RPMI8226 (cell line): ENCODE measurements at regions not wholly inside any gene's neighbourhood (a gene's known extent, or its start where the extent isn't known, plus 50 kb on each side); places are given as distances from the start of the nearest gene placed in this dataset.

Experiments used
- DNase-seq: peaks from one replicate; pipeline ENCODE4 v3.0.0-alpha.2; 2015

DNA sequence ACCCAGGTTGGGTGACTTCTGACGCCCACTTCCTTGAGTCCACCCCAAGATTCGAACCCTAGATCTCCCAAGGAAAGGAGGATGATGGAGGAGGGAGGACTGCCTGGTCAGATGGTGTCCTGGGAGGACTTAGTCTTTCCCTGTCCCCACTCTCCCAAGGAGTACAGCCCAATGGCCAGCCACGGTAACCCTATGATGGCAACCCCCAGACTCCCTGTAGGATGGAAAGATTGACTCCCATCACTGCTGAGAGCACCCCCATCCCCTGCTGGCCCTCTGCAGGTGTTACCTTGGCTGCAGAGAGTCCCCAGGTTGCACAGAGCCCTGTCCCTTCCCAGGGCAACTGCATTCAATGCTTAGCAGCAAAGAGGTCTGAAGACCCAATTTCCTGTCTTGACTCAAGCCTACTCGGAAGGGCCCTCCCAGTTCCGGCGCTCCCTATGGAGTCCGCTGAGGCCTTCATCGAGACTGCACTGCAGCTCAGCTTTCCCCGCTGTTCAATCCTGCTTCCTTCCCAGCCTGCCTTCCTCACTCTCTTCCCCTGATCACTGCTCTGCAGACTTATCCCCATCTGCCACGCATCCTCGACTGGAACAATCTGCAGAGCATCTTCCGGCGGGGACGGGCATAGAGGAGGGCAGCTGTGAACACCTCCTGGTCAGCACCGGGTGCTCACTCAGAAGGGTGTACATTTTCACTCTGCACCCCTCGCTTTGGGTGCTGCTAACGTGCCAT is 50.8 kb upstream of the OCM2 start:
- DNase-seq = no peak

DNA sequence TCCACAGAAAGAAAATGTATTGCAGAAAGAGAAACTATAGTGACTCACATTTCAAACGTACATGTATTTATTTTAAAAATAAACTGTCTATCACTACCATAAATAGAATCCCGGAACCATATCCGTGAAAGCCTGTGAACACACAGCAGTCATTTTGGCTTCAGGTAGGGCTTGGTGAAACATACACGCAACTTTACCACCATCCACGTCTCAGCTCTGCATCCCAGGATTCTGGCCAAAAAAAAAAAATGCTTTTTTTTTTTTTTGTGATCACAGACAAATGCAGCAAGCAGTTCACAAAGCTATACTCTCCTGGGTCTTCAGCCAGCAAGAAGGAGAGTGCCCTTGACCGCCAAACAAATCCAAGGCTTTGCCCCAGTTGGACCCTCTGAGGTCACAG is 56.8 kb upstream of the OCM2 start:
- DNase-seq = no peak

DNA sequence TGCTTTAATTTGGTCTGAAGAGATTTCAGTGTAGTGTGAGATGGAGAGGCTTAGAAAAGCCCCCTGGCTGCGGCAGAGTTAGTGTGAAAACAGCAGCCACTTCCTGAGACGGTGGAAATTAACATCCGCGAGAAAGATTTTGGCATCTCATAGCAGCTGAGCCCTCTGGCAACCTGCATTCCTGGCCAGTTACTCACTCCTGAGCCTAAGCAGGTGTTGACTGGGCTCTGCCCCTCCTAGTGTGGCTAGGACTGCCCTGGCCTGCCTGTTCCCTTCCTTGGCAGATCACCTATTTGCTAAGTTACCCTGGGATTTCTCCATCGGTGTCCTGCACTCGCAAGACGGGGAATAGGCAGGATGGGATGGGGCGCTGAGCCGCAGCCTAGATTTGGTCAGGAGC is 57.6 kb upstream of the LMTK2 start:
- DNase-seq = peak; percentile 40

DNA sequence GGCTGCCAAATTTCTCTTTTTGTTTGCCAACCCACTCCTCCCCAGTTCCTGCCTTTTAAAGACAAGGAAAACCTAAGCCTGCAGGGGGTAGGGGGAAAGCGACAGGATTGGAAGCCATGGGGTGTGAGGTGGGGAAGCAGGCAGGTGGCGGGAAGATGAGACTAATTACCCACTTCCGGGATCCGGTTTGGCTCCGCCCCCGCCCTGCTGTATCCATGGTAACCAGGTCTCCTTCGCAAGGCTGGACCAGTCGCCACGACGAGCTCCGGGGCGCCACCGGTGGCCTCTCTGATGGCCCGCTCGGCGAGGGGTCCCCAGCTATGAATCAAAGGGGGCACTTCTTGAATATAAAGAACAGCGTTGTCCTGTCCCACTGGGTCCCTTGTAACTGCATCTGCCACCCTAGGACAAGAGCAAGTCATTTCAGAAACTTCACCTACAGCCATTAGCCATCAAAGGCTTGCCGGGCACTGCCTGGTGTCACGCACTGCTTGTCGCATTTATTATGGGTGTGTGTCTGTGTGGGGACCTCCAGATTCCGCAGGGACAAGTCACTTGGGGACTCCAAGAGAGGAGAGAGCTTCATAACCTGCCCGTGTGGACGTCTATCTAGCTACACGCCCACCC is 55.4 kb upstream of the LMTK2 start:
- peak; percentile 82 for DNase-seq

DNA sequence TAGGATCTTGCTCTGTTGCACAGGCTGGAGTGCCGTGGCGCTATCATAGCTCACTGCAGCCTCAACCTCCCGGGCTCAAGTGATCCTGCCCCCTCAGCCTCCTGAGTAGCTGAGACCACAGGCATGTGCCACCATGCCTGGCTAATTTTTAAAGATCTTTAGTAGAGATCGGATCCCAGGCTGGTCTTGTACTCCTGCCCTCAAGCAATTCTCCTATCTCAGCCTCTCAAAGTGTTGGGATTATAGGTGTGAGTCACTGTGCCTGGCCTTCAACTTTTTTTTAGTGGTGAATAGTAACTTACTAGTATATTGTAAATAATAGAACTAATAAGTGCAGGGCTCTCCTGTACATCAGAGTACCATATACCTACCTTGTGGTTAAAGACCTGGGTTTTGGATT is 52.1 kb upstream of the LMTK2 start:
- no peak for DNase-seq

DNA sequence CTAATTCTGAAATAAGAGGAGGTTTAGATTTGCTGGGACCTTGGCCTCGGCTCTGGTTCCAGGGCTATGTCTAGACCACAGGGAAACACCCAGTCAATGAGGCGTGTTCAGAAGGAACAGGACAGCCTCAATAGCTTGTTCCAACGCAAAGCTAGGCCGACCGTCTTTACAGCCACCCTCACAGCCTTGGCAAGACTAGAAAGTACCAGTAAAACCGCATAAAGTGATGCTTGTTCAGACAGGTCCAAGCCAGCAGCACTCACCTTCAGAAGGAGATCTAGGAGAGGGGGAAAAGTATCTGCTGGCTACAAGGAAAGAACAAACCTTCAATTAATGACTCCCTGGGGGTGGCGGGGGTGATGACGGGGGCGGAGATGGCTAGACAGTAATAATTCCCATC is 50.1 kb upstream of the LMTK2 start:
- no peak for DNase-seq
